ENCODE measurements at regions not wholly inside any gene's neighbourhood (a gene's known extent, or its start where the extent isn't known, plus 50 kb on each side); places are given as distances from the start of the nearest gene placed in this dataset.

DNA sequence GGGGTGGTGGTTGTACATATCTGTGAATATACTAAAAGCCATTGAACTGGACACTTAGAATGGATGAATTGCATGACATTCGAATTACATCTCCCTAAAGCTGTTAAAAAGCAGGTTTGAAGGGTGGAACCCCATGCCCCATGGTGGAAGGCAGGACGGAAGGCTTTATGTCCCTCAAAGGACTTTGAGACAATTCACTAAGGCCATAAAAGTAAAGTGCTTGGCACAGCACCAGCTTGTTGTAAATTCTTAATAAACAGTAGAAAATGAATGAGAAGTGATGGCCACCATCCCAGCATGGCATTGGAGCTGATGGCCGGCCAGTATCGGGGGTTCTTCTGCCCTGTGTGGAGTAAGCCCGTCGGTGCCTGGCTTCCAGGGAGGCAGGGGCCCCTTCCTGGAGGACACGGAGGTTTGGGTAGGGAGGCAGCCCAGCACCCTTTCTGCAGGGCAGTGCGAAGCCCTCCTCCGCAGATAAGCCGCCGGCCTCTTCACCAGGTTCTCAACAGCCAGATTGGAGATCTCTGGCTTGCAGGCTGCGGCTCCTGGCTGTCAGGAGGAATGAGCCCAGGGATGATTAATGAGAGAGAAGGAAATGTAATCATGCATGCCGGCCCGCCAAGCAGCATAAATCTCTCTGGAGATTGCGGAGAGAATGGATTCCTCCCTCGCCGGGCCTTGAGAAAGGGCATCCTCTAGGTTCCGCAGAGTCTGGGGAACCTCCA is 346.9 kb downstream of the FOXL1 start:
- no peak overlapping the region for H3K4me3 ChIP-seq
- no peak overlapping the region for H3K27ac ChIP-seq
- H3K9me3 ChIP-seq: no peaks in the 10 kb centered on the region
- ATAC-seq (no peak), DNase-seq (no peak)
- intact Hi-C loops (cut with DNase I): no loop called here
- H3K36me3 ChIP-seq: no peaks in the 10 kb centered on the region
- peaks cover 5% of the 10 kb centered on the region for H3K4me1 ChIP-seq
- TF ChIP-seq, protein P1, sequence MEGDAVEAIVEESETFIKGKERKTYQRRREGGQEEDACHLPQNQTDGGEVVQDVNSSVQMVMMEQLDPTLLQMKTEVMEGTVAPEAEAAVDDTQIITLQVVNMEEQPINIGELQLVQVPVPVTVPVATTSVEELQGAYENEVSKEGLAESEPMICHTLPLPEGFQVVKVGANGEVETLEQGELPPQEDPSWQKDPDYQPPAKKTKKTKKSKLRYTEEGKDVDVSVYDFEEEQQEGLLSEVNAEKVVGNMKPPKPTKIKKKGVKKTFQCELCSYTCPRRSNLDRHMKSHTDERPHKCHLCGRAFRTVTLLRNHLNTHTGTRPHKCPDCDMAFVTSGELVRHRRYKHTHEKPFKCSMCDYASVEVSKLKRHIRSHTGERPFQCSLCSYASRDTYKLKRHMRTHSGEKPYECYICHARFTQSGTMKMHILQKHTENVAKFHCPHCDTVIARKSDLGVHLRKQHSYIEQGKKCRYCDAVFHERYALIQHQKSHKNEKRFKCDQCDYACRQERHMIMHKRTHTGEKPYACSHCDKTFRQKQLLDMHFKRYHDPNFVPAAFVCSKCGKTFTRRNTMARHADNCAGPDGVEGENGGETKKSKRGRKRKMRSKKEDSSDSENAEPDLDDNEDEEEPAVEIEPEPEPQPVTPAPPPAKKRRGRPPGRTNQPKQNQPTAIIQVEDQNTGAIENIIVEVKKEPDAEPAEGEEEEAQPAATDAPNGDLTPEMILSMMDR (IDR thresholded peaks at IDR 0.05): no peak
- H3K27me3 ChIP-seq: peaks cover 63% of the 10 kb centered on the region

DNA sequence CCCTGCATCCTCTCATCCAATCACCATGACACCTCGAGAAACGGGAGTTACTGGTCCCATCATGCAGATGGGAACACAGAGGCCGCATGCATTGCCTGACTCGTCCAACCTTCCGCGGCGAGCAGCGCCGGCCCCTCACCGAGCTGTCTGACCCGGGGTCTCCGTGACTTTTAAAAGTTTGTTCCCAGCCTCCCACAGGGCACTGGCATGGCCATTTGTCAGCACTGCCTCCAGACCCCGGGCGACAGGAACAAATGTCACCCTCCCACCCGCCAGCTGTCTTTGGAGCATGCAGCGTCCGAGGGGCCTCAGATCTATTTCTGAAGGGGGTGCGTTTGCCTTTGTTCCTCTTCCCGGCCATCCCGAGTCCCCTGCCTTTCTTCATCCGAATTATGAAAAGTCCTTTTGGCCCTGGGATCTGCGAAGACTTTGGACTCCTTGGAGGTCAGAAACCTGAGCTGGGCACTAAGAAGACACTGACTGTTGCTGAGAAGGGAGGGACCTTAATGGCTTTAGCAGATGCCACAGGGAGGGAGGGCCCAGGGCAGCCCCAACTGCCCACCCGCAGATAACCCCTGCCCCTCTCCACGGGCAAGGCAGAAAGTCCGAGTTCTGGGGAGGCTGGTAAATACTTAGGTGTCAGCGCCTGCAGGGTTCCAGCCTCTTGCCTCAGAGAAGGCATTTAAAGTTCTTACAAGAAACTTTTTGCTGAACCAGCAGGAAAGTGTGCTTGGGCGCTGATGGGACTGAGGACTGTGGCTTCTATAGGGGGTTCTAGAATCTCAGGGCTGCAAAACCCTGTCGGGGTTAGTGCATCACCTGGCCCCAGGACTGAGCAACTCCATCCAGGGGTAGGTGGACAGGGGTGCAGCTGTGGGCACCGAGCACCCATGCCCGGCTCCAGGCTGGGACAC is 348.1 kb downstream of the FOXL1 start:
- no peak overlapping the region for H3K27ac ChIP-seq
- peaks cover 68% of the 10 kb centered on the region for H3K27me3 ChIP-seq
- no peaks in the 10 kb centered on the region for H3K36me3 ChIP-seq
- H3K4me3 ChIP-seq: no peak overlapping the region
- intact Hi-C loops (cut with DNase I): no loop called here
- DNase-seq (no peak), ATAC-seq (no peak)
- TF ChIP-seq, protein P1 (IDR thresholded peaks at IDR 0.05): no peak
- H3K9me3 ChIP-seq: no peaks in the 10 kb centered on the region
- peaks cover 7% of the 10 kb centered on the region for H3K4me1 ChIP-seq

DNA sequence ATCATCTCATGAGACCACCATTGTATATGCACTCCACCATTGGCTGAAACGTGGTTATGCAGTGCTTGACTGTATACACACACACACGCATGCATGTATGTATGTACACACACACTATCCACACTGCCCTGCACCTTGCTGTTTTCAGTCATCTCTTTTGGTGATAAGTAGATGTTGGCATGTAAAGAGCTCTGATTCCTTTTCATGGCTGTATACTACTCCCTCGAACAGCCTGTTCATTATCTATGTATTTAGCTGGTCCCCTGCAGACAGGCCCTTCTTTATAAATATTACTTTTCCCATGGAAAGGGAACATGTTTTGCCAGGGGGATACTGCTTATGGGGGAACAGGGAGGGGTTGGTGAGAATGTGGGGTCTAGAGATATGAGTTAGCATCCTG is 349.4 kb downstream of the FOXL1 start:
- ATAC-seq: no peak
- intact Hi-C loops (cut with DNase I): no loop called here
- TF ChIP-seq, protein P1 (IDR thresholded peaks at IDR 0.05): no peak

DNA sequence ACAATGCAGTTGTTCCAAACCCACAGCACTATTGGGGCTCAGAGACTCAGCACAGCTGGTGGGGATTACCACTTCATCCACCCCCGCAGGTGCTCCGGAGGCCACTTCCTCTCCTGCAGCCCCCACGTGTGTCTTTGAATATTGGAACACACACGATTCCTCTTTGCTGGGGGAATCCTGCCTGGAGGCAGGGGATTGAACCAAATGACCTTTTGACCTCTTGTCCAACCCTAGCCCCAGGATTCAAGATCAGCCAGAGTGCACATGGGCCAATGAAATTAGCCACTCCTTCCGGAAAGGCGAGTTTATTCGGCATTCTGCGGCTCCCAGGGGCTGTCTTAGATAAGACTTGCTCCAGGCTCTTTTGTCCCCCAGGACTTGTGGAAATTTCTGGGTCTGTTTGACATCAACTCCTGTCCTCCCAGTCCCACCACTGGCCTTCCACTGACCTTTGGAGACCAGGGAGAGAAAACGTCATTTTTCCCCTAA is 350.2 kb downstream of the FOXL1 start:
- ATAC-seq: no peak
- H3K4me1 ChIP-seq: peaks cover 11% of the 10 kb centered on the region
- H3K27me3 ChIP-seq: peaks cover 68% of the 10 kb centered on the region
- no peaks in the 10 kb centered on the region for H3K9me3 ChIP-seq
- H3K27ac ChIP-seq: no peak overlapping the region
- intact Hi-C loops (cut with DNase I): no loop called here
- TF ChIP-seq, protein P1 (IDR thresholded peaks at IDR 0.05): no peak
- H3K4me3 ChIP-seq: no peak overlapping the region
- H3K36me3 ChIP-seq: no peaks in the 10 kb centered on the region
- no peak for DNase-seq

More for the DNA sequence above, 349.4 kb downstream of the FOXL1 start:
- H3K9me3 ChIP-seq: no peaks in the 10 kb centered on the region
- H3K4me3 ChIP-seq: no peak overlapping the region
- no peaks in the 10 kb centered on the region for H3K36me3 ChIP-seq
- no peak overlapping the region for H3K27ac ChIP-seq
- DNase-seq: no peak
- H3K27me3 ChIP-seq: peaks cover 68% of the 10 kb centered on the region
- peaks cover 11% of the 10 kb centered on the region for H3K4me1 ChIP-seq

DNA sequence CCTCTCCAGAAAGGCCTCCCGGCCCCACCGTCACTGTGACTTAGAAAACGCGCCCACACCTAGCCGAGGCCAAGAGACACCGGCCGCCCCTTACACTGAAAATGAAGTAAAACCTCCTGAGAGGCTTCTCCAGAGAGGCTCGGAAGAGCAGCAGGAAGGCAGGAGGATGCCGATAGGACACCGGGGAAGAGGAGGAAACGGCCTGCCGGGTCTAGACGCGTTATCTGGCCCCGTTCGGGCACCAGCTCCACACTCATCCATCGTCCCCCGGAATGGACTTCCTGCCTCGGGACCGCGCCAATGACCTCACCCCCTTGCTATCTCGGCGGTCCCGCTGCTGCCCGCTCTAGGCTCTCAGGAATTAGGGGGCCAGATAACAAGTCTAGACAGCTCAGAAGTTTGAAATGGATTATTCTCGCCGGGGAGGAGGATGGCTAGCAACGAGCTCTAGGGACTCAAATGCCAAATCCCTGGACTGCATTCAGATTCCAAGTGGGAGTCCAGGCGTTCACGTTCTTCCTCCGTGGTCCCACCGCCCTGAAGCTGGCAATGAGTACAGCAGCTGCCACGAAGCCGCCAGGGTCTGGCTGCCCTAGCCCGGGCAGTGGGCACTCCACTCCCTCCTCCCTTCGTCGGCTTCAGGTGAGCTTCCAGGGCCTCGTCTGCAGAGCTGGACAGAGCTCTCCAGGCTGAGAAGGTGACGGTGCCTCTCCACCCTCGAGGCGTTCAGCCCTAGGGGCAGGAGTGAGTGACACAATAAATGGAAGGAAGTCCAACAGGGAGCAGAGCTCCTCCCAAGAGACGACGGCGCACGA is 350.9 kb downstream of the FOXL1 start:
- Histone ChIP-seq H3K27ac (no peak overlapping the region), H3K27me3 (peaks cover 67% of the 10 kb centered on the region), H3K4me1 (peaks cover 11% of the 10 kb centered on the region), H3K36me3 (no peaks in the 10 kb centered on the region), H3K9me3 (no peaks in the 10 kb centered on the region), H3K4me3 (no peak overlapping the region)
- no peak for DNase-seq
- TF ChIP-seq, protein P1 (IDR thresholded peaks at IDR 0.05): no peak
- intact Hi-C loops (cut with DNase I): no loop called here
- ATAC-seq: no peak

All from upper lobe of right lung (tissue), 1 donor.